ENCODE measurements at regions not wholly inside any gene's neighbourhood (a gene's known extent, or its start where the extent isn't known, plus 50 kb on each side); places are given as distances from the start of the nearest gene placed in this dataset.

GRCh38 chr3:164479978-164480377, 598.3 kb downstream of the SI start:
- Histone ChIP-seq H3K27me3 (ENCODE audit: insufficient read depth, low read length) (no peaks in the 10 kb centered on the region), H3K9me3 (ENCODE audit: low read length) (no peaks in the 10 kb centered on the region), H3K4me3 (ENCODE audit: low read depth, low read length, poor library complexity, severe bottlenecking) (no peak overlapping the region), H2AFZ (ENCODE audit: low read length) (no peak overlapping the region), H3K4me1 (ENCODE audit: insufficient read depth, low read length, severe bottlenecking) (no peaks in the 10 kb centered on the region), H3F3A (ENCODE audit: insufficient read depth, low read length) (no peaks in the 10 kb centered on the region), H3K27ac (ENCODE audit: low read depth, low read length, poor library complexity, severe bottlenecking) (no peak overlapping the region), H3K79me2 (ENCODE audit: insufficient read depth, low read length) (no peaks in the 10 kb centered on the region), H3K9ac (ENCODE audit: low read length) (no peak overlapping the region), H3K36me3 (ENCODE audit: insufficient read depth, low read length) (no peaks in the 10 kb centered on the region), H4K20me1 (ENCODE audit: insufficient read depth, low read length) (no peaks in the 10 kb centered on the region), H3K4me2 (ENCODE audit: low read length) (no peak overlapping the region), H3K9me2 (ENCODE audit: low read depth, low read length) (no peaks in the 10 kb centered on the region)
- TF ChIP-seq, protein P1, sequence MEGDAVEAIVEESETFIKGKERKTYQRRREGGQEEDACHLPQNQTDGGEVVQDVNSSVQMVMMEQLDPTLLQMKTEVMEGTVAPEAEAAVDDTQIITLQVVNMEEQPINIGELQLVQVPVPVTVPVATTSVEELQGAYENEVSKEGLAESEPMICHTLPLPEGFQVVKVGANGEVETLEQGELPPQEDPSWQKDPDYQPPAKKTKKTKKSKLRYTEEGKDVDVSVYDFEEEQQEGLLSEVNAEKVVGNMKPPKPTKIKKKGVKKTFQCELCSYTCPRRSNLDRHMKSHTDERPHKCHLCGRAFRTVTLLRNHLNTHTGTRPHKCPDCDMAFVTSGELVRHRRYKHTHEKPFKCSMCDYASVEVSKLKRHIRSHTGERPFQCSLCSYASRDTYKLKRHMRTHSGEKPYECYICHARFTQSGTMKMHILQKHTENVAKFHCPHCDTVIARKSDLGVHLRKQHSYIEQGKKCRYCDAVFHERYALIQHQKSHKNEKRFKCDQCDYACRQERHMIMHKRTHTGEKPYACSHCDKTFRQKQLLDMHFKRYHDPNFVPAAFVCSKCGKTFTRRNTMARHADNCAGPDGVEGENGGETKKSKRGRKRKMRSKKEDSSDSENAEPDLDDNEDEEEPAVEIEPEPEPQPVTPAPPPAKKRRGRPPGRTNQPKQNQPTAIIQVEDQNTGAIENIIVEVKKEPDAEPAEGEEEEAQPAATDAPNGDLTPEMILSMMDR (IDR thresholded peaks at IDR 0.05; ENCODE audit: low read length) = no peak
- TF ChIP-seq EZH2 (IDR thresholded peaks at IDR 0.05; ENCODE audit: borderline replicate concordance, low read length) = no peak

DNA sequence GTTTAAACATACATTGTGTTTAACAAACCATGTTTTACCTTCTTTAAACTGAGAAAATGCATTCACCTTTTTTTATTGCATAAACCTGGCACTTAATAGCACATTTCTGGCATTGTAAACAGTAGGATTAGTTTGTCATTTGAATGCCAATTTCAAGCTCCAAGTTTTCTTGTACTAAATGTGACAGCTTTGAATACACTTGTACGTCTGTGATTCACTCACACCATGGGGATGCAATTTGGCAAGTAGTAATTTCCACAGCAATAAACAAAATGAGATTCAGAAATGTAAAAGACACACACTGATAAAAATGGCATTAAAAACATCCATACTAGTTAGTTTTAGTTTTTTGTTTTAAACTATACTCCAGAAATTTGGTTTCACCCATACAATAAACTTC, 598.9 kb downstream of the SI start:
- Histone ChIP-seq H3F3A (ENCODE audit: insufficient read depth, low read length) (no peaks in the 10 kb centered on the region), H3K79me2 (ENCODE audit: insufficient read depth, low read length) (no peaks in the 10 kb centered on the region), H3K27me3 (ENCODE audit: insufficient read depth, low read length) (no peaks in the 10 kb centered on the region), H3K4me1 (ENCODE audit: insufficient read depth, low read length, severe bottlenecking) (no peaks in the 10 kb centered on the region), H2AFZ (ENCODE audit: low read length) (no peak overlapping the region), H3K9me3 (ENCODE audit: low read length) (no peaks in the 10 kb centered on the region), H3K36me3 (ENCODE audit: insufficient read depth, low read length) (no peaks in the 10 kb centered on the region), H3K4me3 (ENCODE audit: low read depth, low read length, poor library complexity, severe bottlenecking) (no peak overlapping the region), H4K20me1 (ENCODE audit: insufficient read depth, low read length) (no peaks in the 10 kb centered on the region), H3K9me2 (ENCODE audit: low read depth, low read length) (no peaks in the 10 kb centered on the region), H3K4me2 (ENCODE audit: low read length) (no peak overlapping the region), H3K9ac (ENCODE audit: low read length) (no peak overlapping the region), H3K27ac (ENCODE audit: low read depth, low read length, poor library complexity, severe bottlenecking) (no peak overlapping the region)
- TF ChIP-seq, protein P1 (IDR thresholded peaks at IDR 0.05; ENCODE audit: low read length) = no peak
- TF ChIP-seq EZH2 (IDR thresholded peaks at IDR 0.05; ENCODE audit: borderline replicate concordance, low read length) = no peak

GRCh38 chr3:164478323-164478722, 600.0 kb downstream of the SI start:
- Histone ChIP-seq H2AFZ (ENCODE audit: low read length) (no peak overlapping the region), H3F3A (ENCODE audit: insufficient read depth, low read length) (no peaks in the 10 kb centered on the region), H4K20me1 (ENCODE audit: insufficient read depth, low read length) (no peaks in the 10 kb centered on the region), H3K4me1 (ENCODE audit: insufficient read depth, low read length, severe bottlenecking) (no peaks in the 10 kb centered on the region), H3K4me2 (ENCODE audit: low read length) (no peak overlapping the region), H3K27me3 (ENCODE audit: insufficient read depth, low read length) (no peaks in the 10 kb centered on the region), H3K9ac (ENCODE audit: low read length) (no peak overlapping the region), H3K9me2 (ENCODE audit: low read depth, low read length) (no peaks in the 10 kb centered on the region), H3K9me3 (ENCODE audit: low read length) (no peaks in the 10 kb centered on the region), H3K4me3 (ENCODE audit: low read depth, low read length, poor library complexity, severe bottlenecking) (no peak overlapping the region), H3K36me3 (ENCODE audit: insufficient read depth, low read length) (no peaks in the 10 kb centered on the region), H3K79me2 (ENCODE audit: insufficient read depth, low read length) (no peaks in the 10 kb centered on the region), H3K27ac (ENCODE audit: low read depth, low read length, poor library complexity, severe bottlenecking) (no peak overlapping the region)
- no peak for TF ChIP-seq EZH2 (IDR thresholded peaks at IDR 0.05; ENCODE audit: borderline replicate concordance, low read length)
- TF ChIP-seq, protein P1 (IDR thresholded peaks at IDR 0.05; ENCODE audit: low read length) = no peak
